WTC11 (cell line): ENCODE measurements at regions not wholly inside any gene's neighbourhood (a gene's known extent, or its start where the extent isn't known, plus 50 kb on each side); places are given as distances from the start of the nearest gene placed in this dataset.

Experiments used
- ATAC-seq: fragments of 200-7000 bp; cut with Tn5 transposase; 2 replicates; pipeline ENCODE4 v1.10.0; 2021; ENCODE audit warnings: mild to moderate bottlenecking, moderate library complexity
- CTCF ChIA-PET: fragments of 300-600 bp; sonication (Branson Sonifier 250); formaldehyde crosslinking; loops from one replicate; lab custom pipeline; 2021; ENCODE audit warnings: antibody characterized with exemption; lab: Charles Lee
- POLR2A ChIA-PET: fragments of 350-600 bp; sonication (Branson Sonifier 250); formaldehyde crosslinking; loops from one replicate; lab custom pipeline; 2021; ENCODE audit warnings: antibody characterized with exemption; lab: Charles Lee
- DNase-seq: peaks from one replicate; pipeline ENCODE4 v3.0.0; 2021; ENCODE audit warnings: low spot score
- H3K27ac Mint-ChIP-seq: 2 replicates; pipeline ENCODE4 v1.8.0; 2021; ENCODE audit warnings: mixed read lengths
- H3K27me3 Mint-ChIP-seq: 2 replicates; pipeline ENCODE4 v1.8.0; 2021; ENCODE audit warnings: low read depth, mild to moderate bottlenecking, moderate library complexity, mixed read lengths
- H3K36me3 Mint-ChIP-seq: 2 replicates; pipeline ENCODE4 v1.8.0; 2021; ENCODE audit warnings: mixed read lengths
- H3K4me1 Mint-ChIP-seq: 2 replicates; pipeline ENCODE4 v1.8.0; 2022; ENCODE audit warnings: mixed read lengths
- H3K4me3 Mint-ChIP-seq: 2 replicates; pipeline ENCODE4 v1.8.0; 2021; ENCODE audit warnings: mild to moderate bottlenecking, moderate library complexity, mixed read lengths
- H3K9me3 Mint-ChIP-seq: 2 replicates; pipeline ENCODE4 v1.8.0; 2021; ENCODE audit warnings: mixed read lengths
- CREB1 ChIP-seq: sonication (generic); formaldehyde crosslinking; IDR thresholded peaks from 2 replicates; pipeline ENCODE4 v1.8.0; 2023; ENCODE audit warnings: mild to moderate bottlenecking, missing genetic modification reagents
- GRHL2 ChIP-seq: fragments of 250-450 bp; sonication (Bioruptor Pico); IDR thresholded peaks from 2 replicates; pipeline ENCODE4 v1.8.0; 2022; ENCODE audit warnings: mild to moderate bottlenecking, moderate library complexity; ENCODE audit not compliant: insufficient replicate concordance, severe bottlenecking
- IRF2 ChIP-seq: sonication (generic); formaldehyde crosslinking; IDR thresholded peaks from 2 replicates; pipeline ENCODE4 v1.8.0; 2022; ENCODE audit warnings: low read depth, missing genetic modification reagents, borderline replicate concordance
- MYBL2 ChIP-seq: sonication (generic); formaldehyde crosslinking; IDR thresholded peaks from 2 replicates; pipeline ENCODE4 v1.8.1; 2023; ENCODE audit warnings: mild to moderate bottlenecking, moderate library complexity, missing genetic modification reagents
- NR3C1 ChIP-seq: sonication (generic); formaldehyde crosslinking; conservative IDR thresholded peaks from 2 replicates; pipeline ENCODE4 v1.8.1; 2023; ENCODE audit warnings: low read depth, mild to moderate bottlenecking, missing genetic modification reagents
- RORB ChIP-seq: fragments of 250-450 bp; sonication (Bioruptor Pico); IDR thresholded peaks from 2 replicates; pipeline ENCODE4 v1.9.0; 2021; ENCODE audit warnings: mild to moderate bottlenecking
- SMAD3 ChIP-seq: sonication (generic); formaldehyde crosslinking; IDR thresholded peaks from 2 replicates; pipeline ENCODE4 v1.8.0; 2022; ENCODE audit warnings: missing genetic modification reagents, mild to moderate bottlenecking, borderline replicate concordance
- SMAD4 ChIP-seq: sonication (generic); formaldehyde crosslinking; IDR thresholded peaks from 2 replicates; pipeline ENCODE4 v1.8.0; 2022; ENCODE audit warnings: mild to moderate bottlenecking, missing genetic modification reagents
- TEAD1 ChIP-seq: sonication (generic); formaldehyde crosslinking; IDR thresholded peaks from 2 replicates; pipeline ENCODE4 v1.8.0; 2022; ENCODE audit warnings: mild to moderate bottlenecking, missing genetic modification reagents
- TEAD4 ChIP-seq: sonication (generic); formaldehyde crosslinking; IDR thresholded peaks from 2 replicates; pipeline ENCODE4 v1.8.0; 2022; ENCODE audit warnings: mild to moderate bottlenecking, missing genetic modification reagents
- ZNF423 ChIP-seq: fragments of 250-450 bp; sonication (Bioruptor Pico); IDR thresholded peaks from 2 replicates; pipeline ENCODE4 v2.1.2; 2022; ENCODE audit warnings: mild to moderate bottlenecking, moderate library complexity
- ZNF671 ChIP-seq: fragments of 250-450 bp; sonication (Bioruptor Pico); IDR thresholded peaks from 2 replicates; pipeline ENCODE4 v1.8.0; 2021; ENCODE audit warnings: mild to moderate bottlenecking
- TF ChIP-seq, protein P1 (sequence below): sonication (generic); formaldehyde crosslinking; IDR thresholded peaks from 2 replicates; pipeline ENCODE4 v1.8.1; 2023; ENCODE audit warnings: mild to moderate bottlenecking, missing genetic modification reagents, borderline replicate concordance
- TF ChIP-seq, protein P2 (sequence below): fragments of 250-450 bp; sonication (Bioruptor Pico); conservative IDR thresholded peaks from 2 replicates; pipeline ENCODE4 v1.9.0; 2021; ENCODE audit warnings: mild to moderate bottlenecking
- TF ChIP-seq, protein P3 (sequence below): sonication (generic); formaldehyde crosslinking; IDR thresholded peaks from 2 replicates; pipeline ENCODE4 v1.8.1; 2022; ENCODE audit warnings: mild to moderate bottlenecking, missing genetic modification reagents, moderate library complexity, borderline replicate concordance
- TF ChIP-seq, protein P4 (sequence below): fragments of 250-450 bp; sonication (Bioruptor Pico); IDR thresholded peaks from 2 replicates; pipeline ENCODE4 v1.9.0; 2021; ENCODE audit warnings: mild to moderate bottlenecking
- TF ChIP-seq, protein P5 (sequence below): sonication (generic); formaldehyde crosslinking; IDR thresholded peaks from 2 replicates; pipeline ENCODE4 v1.8.1; 2022; ENCODE audit warnings: low read depth, missing genetic modification reagents, borderline replicate concordance
- TF ChIP-seq, protein P6 (sequence below): sonication (generic); formaldehyde crosslinking; IDR thresholded peaks from 2 replicates; pipeline ENCODE4 v1.8.0; 2022; ENCODE audit warnings: mild to moderate bottlenecking, missing genetic modification reagents
- TF ChIP-seq, protein P7 (sequence below): sonication (generic); formaldehyde crosslinking; IDR thresholded peaks from 2 replicates; pipeline ENCODE4 v1.8.0; 2023; ENCODE audit warnings: missing genetic modification reagents
- TF ChIP-seq, protein P8 (sequence below): fragments of 250-450 bp; sonication (Bioruptor Pico); IDR thresholded peaks from 2 replicates; pipeline ENCODE4 v1.9.0; 2021; ENCODE audit warnings: moderate library complexity, mild to moderate bottlenecking, inconsistent platforms, borderline replicate concordance
- TF ChIP-seq, protein P9 (sequence below): sonication (generic); formaldehyde crosslinking; IDR thresholded peaks from 2 replicates; pipeline ENCODE4 v1.8.1; 2022; ENCODE audit warnings: low read depth, mild to moderate bottlenecking, moderate library complexity, missing genetic modification reagents, borderline replicate concordance

DNA sequence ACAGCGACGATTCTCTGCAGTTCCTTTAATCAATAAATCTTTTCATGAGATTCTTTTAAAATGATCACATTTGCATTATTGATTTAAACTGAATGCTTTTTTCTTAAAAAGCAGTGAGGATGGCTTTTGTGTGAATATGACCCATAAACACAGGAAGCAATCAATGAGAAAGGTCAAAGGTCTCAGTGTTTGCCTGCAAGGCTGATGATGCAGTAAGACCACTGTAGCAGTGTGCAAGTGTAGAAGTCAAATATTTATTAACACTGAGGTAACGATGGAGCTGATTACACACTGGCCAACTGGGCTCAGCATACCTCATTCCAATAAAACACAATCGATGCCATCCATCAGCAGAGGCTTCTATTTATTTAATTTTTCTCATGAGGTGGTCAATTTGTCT lies 633.5 kb downstream of the DCDC2C start:
- no peaks in the 10 kb centered on the region for H3K4me1 Mint-ChIP-seq
- POLR2A ChIA-PET: no interaction called here
- peaks cover 56% of the 10 kb centered on the region for H3K36me3 Mint-ChIP-seq
- TF ChIP-seq TEAD4 (CRISPR knock-in tag): no peak
- TF ChIP-seq NR3C1: no peak
- TF ChIP-seq, protein P1, sequence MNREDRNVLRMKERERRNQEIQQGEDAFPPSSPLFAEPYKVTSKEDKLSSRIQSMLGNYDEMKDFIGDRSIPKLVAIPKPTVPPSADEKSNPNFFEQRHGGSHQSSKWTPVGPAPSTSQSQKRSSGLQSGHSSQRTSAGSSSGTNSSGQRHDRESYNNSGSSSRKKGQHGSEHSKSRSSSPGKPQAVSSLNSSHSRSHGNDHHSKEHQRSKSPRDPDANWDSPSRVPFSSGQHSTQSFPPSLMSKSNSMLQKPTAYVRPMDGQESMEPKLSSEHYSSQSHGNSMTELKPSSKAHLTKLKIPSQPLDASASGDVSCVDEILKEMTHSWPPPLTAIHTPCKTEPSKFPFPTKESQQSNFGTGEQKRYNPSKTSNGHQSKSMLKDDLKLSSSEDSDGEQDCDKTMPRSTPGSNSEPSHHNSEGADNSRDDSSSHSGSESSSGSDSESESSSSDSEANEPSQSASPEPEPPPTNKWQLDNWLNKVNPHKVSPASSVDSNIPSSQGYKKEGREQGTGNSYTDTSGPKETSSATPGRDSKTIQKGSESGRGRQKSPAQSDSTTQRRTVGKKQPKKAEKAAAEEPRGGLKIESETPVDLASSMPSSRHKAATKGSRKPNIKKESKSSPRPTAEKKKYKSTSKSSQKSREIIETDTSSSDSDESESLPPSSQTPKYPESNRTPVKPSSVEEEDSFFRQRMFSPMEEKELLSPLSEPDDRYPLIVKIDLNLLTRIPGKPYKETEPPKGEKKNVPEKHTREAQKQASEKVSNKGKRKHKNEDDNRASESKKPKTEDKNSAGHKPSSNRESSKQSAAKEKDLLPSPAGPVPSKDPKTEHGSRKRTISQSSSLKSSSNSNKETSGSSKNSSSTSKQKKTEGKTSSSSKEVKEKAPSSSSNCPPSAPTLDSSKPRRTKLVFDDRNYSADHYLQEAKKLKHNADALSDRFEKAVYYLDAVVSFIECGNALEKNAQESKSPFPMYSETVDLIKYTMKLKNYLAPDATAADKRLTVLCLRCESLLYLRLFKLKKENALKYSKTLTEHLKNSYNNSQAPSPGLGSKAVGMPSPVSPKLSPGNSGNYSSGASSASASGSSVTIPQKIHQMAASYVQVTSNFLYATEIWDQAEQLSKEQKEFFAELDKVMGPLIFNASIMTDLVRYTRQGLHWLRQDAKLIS: no peak
- TF ChIP-seq, protein P2, sequence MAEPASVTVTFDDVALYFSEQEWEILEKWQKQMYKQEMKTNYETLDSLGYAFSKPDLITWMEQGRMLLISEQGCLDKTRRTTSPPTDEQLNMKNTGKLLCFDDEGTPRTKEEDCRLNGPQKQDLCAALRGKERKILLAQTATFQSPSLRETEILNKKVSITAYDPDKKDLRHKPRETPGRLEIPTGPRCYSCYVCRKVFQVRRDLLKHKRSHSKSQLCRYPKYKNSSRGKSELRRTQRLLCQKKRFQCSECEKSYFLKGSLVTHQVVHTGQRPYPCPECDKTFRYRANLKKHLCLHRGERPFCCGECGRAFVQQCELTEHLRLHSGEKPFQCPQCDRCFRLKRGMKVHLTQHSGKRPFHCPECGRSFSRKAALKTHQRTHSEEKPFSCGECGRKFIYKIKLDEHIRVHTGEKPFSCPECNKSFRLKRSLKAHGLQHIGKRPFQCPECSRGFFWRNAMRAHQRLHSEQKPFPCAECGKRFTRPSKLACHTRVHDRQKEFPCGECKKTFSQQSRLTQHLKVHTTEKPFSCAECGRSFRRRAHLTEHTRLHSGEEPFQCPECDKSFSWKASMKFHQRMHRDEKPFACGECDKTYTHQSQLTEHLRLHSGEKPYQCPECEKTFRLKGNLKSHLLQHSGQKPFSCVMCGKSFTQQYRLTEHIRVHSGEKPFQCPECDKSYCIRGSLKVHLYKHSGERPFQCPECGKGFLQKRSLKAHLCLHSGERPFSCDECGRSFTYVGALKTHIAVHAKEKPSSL: no peak
- TF ChIP-seq, protein P3, sequence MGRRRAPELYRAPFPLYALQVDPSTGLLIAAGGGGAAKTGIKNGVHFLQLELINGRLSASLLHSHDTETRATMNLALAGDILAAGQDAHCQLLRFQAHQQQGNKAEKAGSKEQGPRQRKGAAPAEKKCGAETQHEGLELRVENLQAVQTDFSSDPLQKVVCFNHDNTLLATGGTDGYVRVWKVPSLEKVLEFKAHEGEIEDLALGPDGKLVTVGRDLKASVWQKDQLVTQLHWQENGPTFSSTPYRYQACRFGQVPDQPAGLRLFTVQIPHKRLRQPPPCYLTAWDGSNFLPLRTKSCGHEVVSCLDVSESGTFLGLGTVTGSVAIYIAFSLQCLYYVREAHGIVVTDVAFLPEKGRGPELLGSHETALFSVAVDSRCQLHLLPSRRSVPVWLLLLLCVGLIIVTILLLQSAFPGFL (CRISPR knock-in tag): no peak
- TF ChIP-seq, protein P4, sequence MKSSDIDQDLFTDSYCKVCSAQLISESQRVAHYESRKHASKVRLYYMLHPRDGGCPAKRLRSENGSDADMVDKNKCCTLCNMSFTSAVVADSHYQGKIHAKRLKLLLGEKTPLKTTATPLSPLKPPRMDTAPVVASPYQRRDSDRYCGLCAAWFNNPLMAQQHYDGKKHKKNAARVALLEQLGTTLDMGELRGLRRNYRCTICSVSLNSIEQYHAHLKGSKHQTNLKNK (CRISPR knock-in tag): no peak
- TF ChIP-seq MYBL2 (CRISPR knock-in tag): no peak
- TF ChIP-seq ZNF671 (CRISPR knock-in tag): no peak
- TF ChIP-seq, protein P5, sequence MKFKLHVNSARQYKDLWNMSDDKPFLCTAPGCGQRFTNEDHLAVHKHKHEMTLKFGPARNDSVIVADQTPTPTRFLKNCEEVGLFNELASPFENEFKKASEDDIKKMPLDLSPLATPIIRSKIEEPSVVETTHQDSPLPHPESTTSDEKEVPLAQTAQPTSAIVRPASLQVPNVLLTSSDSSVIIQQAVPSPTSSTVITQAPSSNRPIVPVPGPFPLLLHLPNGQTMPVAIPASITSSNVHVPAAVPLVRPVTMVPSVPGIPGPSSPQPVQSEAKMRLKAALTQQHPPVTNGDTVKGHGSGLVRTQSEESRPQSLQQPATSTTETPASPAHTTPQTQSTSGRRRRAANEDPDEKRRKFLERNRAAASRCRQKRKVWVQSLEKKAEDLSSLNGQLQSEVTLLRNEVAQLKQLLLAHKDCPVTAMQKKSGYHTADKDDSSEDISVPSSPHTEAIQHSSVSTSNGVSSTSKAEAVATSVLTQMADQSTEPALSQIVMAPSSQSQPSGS (CRISPR knock-in tag): no peak
- TF ChIP-seq, all 79 proteins: peak for 0
- H3K4me3 Mint-ChIP-seq: no peak overlapping the region
- H3K27ac Mint-ChIP-seq: no peak overlapping the region
- peaks cover 79% of the 10 kb centered on the region for H3K9me3 Mint-ChIP-seq
- CTCF ChIA-PET: no interaction called here
- ATAC-seq (no peak), DNase-seq (no peak)
- H3K27me3 Mint-ChIP-seq: peaks cover 7% of the 10 kb centered on the region; the same call in 1 of the 2 replicates

DNA sequence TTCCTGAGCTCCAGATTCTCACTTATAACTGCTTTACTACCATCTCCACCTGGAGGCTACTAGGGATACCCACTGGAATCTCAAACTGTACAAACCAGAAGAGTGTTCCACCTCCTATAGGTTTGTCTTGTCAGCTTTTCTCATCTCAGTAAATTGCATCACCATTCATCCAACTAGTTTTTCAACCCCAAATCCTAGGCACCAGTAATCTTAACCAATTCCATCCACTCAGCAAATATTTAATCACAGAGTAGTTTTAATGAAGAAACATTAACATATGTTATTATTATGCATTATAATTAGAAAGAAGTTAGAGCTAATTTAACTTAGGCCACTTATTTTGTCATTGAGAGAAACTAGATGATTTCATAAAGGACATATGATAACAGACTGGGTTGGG lies 635.0 kb downstream of the DCDC2C start:
- peaks cover 80% of the 10 kb centered on the region for H3K9me3 Mint-ChIP-seq
- ChIA-PET CTCF (no interaction called here), POLR2A (no interaction called here)
- no peak overlapping the region for H3K27ac Mint-ChIP-seq
- ATAC-seq (no peak), DNase-seq (no peak)
- no peak overlapping the region for H3K4me3 Mint-ChIP-seq
- no peak for TF ChIP-seq GRHL2 (CRISPR knock-in tag)
- TF ChIP-seq SMAD3 (CRISPR knock-in tag): no peak
- TF ChIP-seq, protein P6, sequence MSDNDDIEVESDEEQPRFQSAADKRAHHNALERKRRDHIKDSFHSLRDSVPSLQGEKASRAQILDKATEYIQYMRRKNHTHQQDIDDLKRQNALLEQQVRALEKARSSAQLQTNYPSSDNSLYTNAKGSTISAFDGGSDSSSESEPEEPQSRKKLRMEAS (CRISPR knock-in tag): no peak
- no peak for TF ChIP-seq CREB1
- no peaks in the 10 kb centered on the region for H3K4me1 Mint-ChIP-seq
- H3K27me3 Mint-ChIP-seq: peaks cover 5% of the 10 kb centered on the region; the same call in 1 of the 2 replicates
- peaks cover 60% of the 10 kb centered on the region for H3K36me3 Mint-ChIP-seq

DNA sequence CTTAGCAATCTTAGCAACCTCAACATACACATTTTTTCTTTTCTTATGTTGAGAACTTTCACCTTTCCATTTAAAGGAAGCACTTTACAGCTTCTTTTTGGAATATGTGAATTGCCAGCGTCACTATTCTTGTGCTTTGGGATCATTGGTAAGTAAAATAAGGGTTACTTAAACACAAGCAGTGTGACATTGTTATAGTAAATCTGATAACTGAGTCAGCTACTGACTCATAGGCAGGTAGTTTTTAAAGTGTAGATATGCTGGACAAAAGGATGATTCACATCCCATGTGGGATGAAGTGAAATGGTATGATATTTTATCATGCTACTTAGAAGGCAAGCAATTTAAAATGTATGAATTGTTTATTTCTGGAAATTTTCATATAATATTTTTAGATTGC lies 637.2 kb downstream of the DCDC2C start:
- ChIA-PET CTCF (no interaction called here), POLR2A (no interaction called here)
- Mint-ChIP-seq H3K27me3 (peaks cover 5% of the 10 kb centered on the region; the same call in 1 of the 2 replicates), H3K27ac (no peak overlapping the region), H3K9me3 (peaks cover 81% of the 10 kb centered on the region), H3K4me3 (no peak overlapping the region), H3K4me1 (no peaks in the 10 kb centered on the region), H3K36me3 (peaks cover 54% of the 10 kb centered on the region)
- DNase-seq (no peak), ATAC-seq (no peak)
- TF ChIP-seq TEAD1 (CRISPR knock-in tag) (no peak), RORB (CRISPR knock-in tag) (no peak), IRF2 (no peak), GRHL2 (CRISPR knock-in tag) (no peak), ZNF423 (no peak), SMAD4 (CRISPR knock-in tag) (no peak)
- TF ChIP-seq, protein P7, sequence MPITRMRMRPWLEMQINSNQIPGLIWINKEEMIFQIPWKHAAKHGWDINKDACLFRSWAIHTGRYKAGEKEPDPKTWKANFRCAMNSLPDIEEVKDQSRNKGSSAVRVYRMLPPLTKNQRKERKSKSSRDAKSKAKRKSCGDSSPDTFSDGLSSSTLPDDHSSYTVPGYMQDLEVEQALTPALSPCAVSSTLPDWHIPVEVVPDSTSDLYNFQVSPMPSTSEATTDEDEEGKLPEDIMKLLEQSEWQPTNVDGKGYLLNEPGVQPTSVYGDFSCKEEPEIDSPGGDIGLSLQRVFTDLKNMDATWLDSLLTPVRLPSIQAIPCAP (CRISPR knock-in tag): no peak
- TF ChIP-seq, protein P8, sequence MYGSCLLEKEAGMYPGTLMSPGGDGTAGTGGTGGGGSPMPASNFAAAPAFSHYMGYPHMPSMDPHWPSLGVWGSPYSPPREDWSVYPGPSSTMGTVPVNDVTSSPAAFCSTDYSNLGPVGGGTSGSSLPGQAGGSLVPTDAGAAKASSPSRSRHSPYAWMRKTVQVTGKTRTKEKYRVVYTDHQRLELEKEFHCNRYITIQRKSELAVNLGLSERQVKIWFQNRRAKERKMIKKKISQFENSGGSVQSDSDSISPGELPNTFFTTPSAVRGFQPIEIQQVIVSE (CRISPR knock-in tag): no peak
- TF ChIP-seq, protein P9, sequence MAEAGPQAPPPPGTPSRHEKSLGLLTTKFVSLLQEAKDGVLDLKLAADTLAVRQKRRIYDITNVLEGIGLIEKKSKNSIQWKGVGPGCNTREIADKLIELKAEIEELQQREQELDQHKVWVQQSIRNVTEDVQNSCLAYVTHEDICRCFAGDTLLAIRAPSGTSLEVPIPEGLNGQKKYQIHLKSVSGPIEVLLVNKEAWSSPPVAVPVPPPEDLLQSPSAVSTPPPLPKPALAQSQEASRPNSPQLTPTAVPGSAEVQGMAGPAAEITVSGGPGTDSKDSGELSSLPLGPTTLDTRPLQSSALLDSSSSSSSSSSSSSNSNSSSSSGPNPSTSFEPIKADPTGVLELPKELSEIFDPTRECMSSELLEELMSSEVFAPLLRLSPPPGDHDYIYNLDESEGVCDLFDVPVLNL: no peak
